ENCODE measurements at regions not wholly inside any gene's neighbourhood (a gene's known extent, or its start where the extent isn't known, plus 50 kb on each side); places are given as distances from the start of the nearest gene placed in this dataset.

DNA sequence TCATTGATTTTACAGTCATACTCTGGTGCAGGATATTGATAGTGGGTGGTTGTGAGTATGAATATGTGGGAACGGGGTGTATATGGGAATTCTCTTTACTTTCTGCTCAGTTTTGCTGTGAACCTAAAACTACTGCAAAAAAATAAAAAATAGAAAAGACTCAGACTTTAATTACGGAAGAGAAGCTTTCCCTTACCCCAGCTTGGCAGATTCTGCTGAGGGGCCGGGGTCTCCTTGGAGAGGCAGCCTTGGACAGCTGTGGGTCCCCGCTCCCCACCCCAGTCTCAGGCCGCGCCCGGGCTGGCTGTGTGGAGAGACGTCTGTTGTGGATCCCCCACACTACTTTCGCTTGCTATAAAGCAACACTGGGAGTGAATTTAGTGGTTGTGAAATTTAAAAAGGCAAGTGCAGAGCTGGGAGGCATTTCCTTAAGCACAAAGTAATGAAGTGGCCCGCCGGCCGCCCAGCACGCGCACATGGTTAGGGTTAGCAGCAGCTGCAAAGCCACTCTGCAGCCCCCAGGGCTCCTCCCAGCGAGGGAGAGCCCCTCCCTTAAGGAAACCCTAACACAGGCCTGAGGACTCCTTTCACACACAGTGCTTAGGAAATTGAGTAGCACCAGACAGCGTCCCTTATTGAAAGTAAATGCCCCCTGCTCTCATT, 102.4 kb downstream of the DDX1 start (continued):
- TF ChIP-seq RXRA (IDR thresholded peaks at IDR 0.05; ENCODE audit: insufficient read depth, low read depth, low read length), result no peak
- TF ChIP-seq SIX5 (IDR thresholded peaks at IDR 0.05; ENCODE audit: low read depth, low read length), result no peak
- no peak for TF ChIP-seq SP2 (IDR thresholded peaks at IDR 0.05; ENCODE audit: low read length)
